ENCODE measurements at regions not wholly inside any gene's neighbourhood (a gene's known extent, or its start where the extent isn't known, plus 50 kb on each side); places are given as distances from the start of the nearest gene placed in this dataset.

DNA sequence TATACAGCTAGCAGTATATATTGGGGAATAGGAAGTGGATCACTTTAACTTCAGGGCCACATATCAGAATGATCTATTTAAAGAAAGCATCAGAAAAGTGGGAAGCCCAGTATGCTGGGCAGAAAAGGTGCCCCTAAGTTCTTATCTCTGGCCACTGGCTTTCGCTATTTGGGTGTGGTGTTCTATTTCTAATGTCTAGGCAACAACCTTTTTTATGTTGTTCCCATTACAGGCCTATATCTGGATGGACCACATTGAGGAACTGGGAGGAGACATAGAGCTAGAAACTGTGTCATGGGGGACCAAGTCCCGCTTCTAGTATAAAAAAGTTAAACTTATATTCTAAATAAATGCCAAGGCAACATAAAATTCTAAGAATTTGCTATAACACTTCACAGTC, 935.6 kb downstream of the PDHA2 start:
- DNase-seq (ENCODE audit: low spot score): no peak
- TF ChIP-seq EZH2phosphoT487 (IDR thresholded peaks at IDR 0.05; ENCODE audit: low read depth, severe bottlenecking, unreplicated experiment): no peak
- no peak for TF ChIP-seq EZH2 (IDR thresholded peaks at IDR 0.05; ENCODE audit: borderline replicate concordance)
- TF ChIP-seq, protein P1, sequence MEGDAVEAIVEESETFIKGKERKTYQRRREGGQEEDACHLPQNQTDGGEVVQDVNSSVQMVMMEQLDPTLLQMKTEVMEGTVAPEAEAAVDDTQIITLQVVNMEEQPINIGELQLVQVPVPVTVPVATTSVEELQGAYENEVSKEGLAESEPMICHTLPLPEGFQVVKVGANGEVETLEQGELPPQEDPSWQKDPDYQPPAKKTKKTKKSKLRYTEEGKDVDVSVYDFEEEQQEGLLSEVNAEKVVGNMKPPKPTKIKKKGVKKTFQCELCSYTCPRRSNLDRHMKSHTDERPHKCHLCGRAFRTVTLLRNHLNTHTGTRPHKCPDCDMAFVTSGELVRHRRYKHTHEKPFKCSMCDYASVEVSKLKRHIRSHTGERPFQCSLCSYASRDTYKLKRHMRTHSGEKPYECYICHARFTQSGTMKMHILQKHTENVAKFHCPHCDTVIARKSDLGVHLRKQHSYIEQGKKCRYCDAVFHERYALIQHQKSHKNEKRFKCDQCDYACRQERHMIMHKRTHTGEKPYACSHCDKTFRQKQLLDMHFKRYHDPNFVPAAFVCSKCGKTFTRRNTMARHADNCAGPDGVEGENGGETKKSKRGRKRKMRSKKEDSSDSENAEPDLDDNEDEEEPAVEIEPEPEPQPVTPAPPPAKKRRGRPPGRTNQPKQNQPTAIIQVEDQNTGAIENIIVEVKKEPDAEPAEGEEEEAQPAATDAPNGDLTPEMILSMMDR (IDR thresholded peaks at IDR 0.05; ENCODE audit: poor library complexity): no peak
- H2AFZ ChIP-seq: no peak overlapping the region
- H3K4me1 ChIP-seq (ENCODE audit: insufficient read depth): no peaks in the 10 kb centered on the region
- H3K9me3 ChIP-seq (ENCODE audit: low read depth): no peaks in the 10 kb centered on the region
- H3K9me2 ChIP-seq (replicated peaks; ENCODE audit: insufficient read depth): no peaks in the 10 kb centered on the region
- H4K20me1 ChIP-seq (ENCODE audit: insufficient read depth, poor library complexity, severe bottlenecking): no peaks in the 10 kb centered on the region
- no peak overlapping the region for H3K4me3 ChIP-seq
- H3K4me2 ChIP-seq: no peak overlapping the region
- WGBS (ENCODE audit: low lambda C conversion rate, missing lambda C conversion rate): 95% methylated on average over 2 of the region's 2 CpGs
- H3K36me3 ChIP-seq (replicated peaks; ENCODE audit: insufficient read depth, low read depth): no peaks in the 10 kb centered on the region
- no peaks in the 10 kb centered on the region for H3K27me3 ChIP-seq
- H3K79me2 ChIP-seq: no peaks in the 10 kb centered on the region
- H3K27ac ChIP-seq: no peak overlapping the region

DNA sequence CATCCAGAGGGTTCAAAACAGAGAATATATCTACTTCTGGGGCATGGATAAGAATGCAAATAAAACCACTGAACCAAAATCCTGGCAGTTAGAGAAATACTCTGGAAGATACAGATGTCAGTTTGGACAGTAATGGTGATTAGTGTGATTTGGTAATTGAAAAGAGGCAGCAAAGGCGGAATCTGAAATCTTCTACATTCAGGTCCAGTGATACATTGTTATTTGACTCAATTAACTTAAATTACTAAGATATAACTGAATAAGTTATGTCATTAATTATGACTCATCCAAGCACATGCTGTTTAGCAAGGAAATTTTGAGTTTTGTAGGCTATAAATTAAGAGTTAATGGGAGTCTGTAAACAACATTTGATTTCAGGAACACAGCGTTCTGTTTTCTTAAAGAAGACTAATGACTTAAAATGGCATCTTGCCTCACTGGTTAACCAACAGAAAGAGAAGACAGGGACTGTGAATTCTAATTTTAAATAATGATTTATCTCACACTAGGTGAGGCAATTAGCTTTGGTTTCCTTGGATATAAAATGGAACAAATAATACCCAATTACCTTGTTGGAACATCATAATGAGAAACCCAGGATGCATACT, 937.1 kb downstream of the PDHA2 start:
- H3K27me3 ChIP-seq: no peaks in the 10 kb centered on the region
- H2AFZ ChIP-seq: no peak overlapping the region
- no peaks in the 10 kb centered on the region for H3K79me2 ChIP-seq
- no peak overlapping the region for H3K4me2 ChIP-seq
- WGBS (ENCODE audit: low lambda C conversion rate, missing lambda C conversion rate): 80% methylated on average over 2 of the region's 2 CpGs
- H4K20me1 ChIP-seq (ENCODE audit: insufficient read depth, poor library complexity, severe bottlenecking): no peaks in the 10 kb centered on the region
- no peaks in the 10 kb centered on the region for H3K4me1 ChIP-seq (ENCODE audit: insufficient read depth)
- TF ChIP-seq EZH2 (IDR thresholded peaks at IDR 0.05; ENCODE audit: borderline replicate concordance): no peak
- TF ChIP-seq, protein P1 (IDR thresholded peaks at IDR 0.05; ENCODE audit: poor library complexity): no peak
- no peak for TF ChIP-seq EZH2phosphoT487 (IDR thresholded peaks at IDR 0.05; ENCODE audit: low read depth, severe bottlenecking, unreplicated experiment)
- no peak overlapping the region for H3K4me3 ChIP-seq
- no peaks in the 10 kb centered on the region for H3K9me3 ChIP-seq (ENCODE audit: low read depth)
- DNase-seq (ENCODE audit: low spot score): no peak
- H3K9me2 ChIP-seq (replicated peaks; ENCODE audit: insufficient read depth): no peaks in the 10 kb centered on the region
- no peaks in the 10 kb centered on the region for H3K36me3 ChIP-seq (replicated peaks; ENCODE audit: insufficient read depth, low read depth)
- no peak overlapping the region for H3K27ac ChIP-seq

DNA sequence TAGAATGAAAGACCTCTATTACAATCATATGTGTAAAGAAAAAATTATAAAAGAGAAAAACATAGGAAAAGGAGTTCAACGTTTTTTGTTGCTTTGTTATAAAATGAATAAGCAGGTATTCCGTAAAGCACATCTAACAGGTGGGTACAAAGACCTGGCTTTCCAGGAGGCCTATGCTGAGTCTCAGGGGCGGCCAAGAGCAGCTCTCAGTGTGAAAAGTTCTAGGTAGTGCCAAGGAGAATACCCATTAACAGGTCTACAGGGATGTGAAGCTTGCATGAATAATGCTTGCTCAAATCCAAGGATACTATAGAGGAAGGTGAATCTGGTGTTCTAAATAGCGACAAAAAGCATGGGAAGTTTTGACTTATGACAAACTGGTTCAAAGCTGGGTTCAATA, 944.4 kb downstream of the PDHA2 start:
- no peaks in the 10 kb centered on the region for H4K20me1 ChIP-seq (ENCODE audit: insufficient read depth, poor library complexity, severe bottlenecking)
- H3K27ac ChIP-seq: no peak overlapping the region
- H3K27me3 ChIP-seq: no peaks in the 10 kb centered on the region
- H3K4me2 ChIP-seq: no peak overlapping the region
- DNase-seq (ENCODE audit: low spot score): no peak
- TF ChIP-seq EZH2 (IDR thresholded peaks at IDR 0.05; ENCODE audit: borderline replicate concordance): no peak
- H2AFZ ChIP-seq: no peak overlapping the region
- no peaks in the 10 kb centered on the region for H3K4me1 ChIP-seq (ENCODE audit: insufficient read depth)
- H3K9me3 ChIP-seq (ENCODE audit: low read depth): no peaks in the 10 kb centered on the region
- H3K36me3 ChIP-seq (replicated peaks; ENCODE audit: insufficient read depth, low read depth): no peaks in the 10 kb centered on the region
- H3K4me3 ChIP-seq: no peak overlapping the region
- no peaks in the 10 kb centered on the region for H3K79me2 ChIP-seq
- no peaks in the 10 kb centered on the region for H3K9me2 ChIP-seq (replicated peaks; ENCODE audit: insufficient read depth)
- WGBS (ENCODE audit: low lambda C conversion rate, missing lambda C conversion rate): 89% methylated on average over 4 of the region's 4 CpGs

DNA sequence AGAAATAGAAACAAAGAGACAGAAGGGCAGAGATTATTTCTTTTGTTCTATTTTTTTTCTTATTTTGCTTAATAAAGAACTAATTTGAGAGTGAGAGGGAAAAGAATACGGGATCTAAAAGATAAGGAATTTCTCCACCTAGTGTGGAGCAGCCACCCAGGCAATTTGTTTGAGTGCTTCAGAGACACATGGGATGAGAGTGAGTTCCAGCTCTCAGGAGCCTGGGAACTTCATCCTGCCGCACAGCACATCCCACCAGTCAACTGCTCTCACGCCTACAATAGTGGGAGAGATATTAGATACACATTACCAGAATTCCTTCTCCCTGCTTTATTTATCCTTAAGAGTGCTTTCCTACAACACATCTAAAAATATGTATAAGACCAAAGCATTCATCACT, 946.4 kb downstream of the PDHA2 start:
- DNase-seq (ENCODE audit: low spot score): no peak
- H3K4me3 ChIP-seq: no peak overlapping the region

More for the DNA sequence above, 946.4 kb downstream of the PDHA2 start:
- Histone ChIP-seq H3K27me3 (no peaks in the 10 kb centered on the region), H3K4me2 (no peak overlapping the region), H3K4me1 (ENCODE audit: insufficient read depth) (no peaks in the 10 kb centered on the region), H3K27ac (no peak overlapping the region), H3K9me3 (ENCODE audit: low read depth) (no peaks in the 10 kb centered on the region), H3K9me2 (replicated peaks; ENCODE audit: insufficient read depth) (no peaks in the 10 kb centered on the region), H2AFZ (no peak overlapping the region), H4K20me1 (ENCODE audit: insufficient read depth, poor library complexity, severe bottlenecking) (no peaks in the 10 kb centered on the region), H3K36me3 (replicated peaks; ENCODE audit: insufficient read depth, low read depth) (no peaks in the 10 kb centered on the region), H3K79me2 (no peaks in the 10 kb centered on the region)
- 64% methylated on average over 3 of the region's 3 CpGs for WGBS (ENCODE audit: low lambda C conversion rate, missing lambda C conversion rate)
- TF ChIP-seq, protein P1 (IDR thresholded peaks at IDR 0.05; ENCODE audit: poor library complexity): no peak
- no peak for TF ChIP-seq EZH2phosphoT487 (IDR thresholded peaks at IDR 0.05; ENCODE audit: low read depth, severe bottlenecking, unreplicated experiment)
- no peak for TF ChIP-seq EZH2 (IDR thresholded peaks at IDR 0.05; ENCODE audit: borderline replicate concordance)
